Astrocyte of the spinal cord (primary cell): ENCODE measurements at regions not wholly inside any gene's neighbourhood (a gene's known extent, or its start where the extent isn't known, plus 50 kb on each side); places are given as distances from the start of the nearest gene placed in this dataset.

Experiments used
- DNase-seq: peaks from one replicate; pipeline ENCODE4 v3.0.0; 2011; ENCODE audit warnings: low read depth, low spot score
- H3K4me3 ChIP-seq: 2 replicates; pipeline ENCODE4 v1.5.1; 2011; ENCODE audit warnings: low read depth, mild to moderate bottlenecking, low read length, moderate library complexity
- CTCF ChIP-seq: IDR thresholded peaks from 2 replicates; pipeline ENCODE4 v1.5.1; 2012; ENCODE audit warnings: low read depth, mild to moderate bottlenecking, low read length, inconsistent platforms
- in situ Hi-C: cut with HindIII; loops from 2 replicates; pipeline ENCODE4 v1.10.0; 2017; ENCODE audit warnings: low sequenced_read_pairs

GRCh38 chr10:78785991-78786390 lies 282.8 kb upstream of the ZMIZ1 start:
- in situ Hi-C loops: no loop called here
- DNase-seq: no peak
- H3K4me3 ChIP-seq: no peak overlapping the region
- TF ChIP-seq CTCF: no peak

- in situ Hi-C loops: no loop called here
- TF ChIP-seq CTCF: no peak
- H3K4me3 ChIP-seq: no peak overlapping the region
- DNase-seq: no peak
Observed at GRCh38 chr10:78787125-78787524, 281.6 kb upstream of the ZMIZ1 start.

- DNase-seq: no peak
- H3K4me3 ChIP-seq: no peak overlapping the region
- in situ Hi-C loops: no loop called here
- no peak for TF ChIP-seq CTCF
Observed at GRCh38 chr10:78794736-78795455, 273.9 kb upstream of the ZMIZ1 start.

- in situ Hi-C loops: no loop called here
- no peak overlapping the region for H3K4me3 ChIP-seq
- DNase-seq: no peak
- no peak for TF ChIP-seq CTCF
Observed at GRCh38 chr10:78798976-78799730, 269.6 kb upstream of the ZMIZ1 start.

- no peak for DNase-seq
- no peak overlapping the region for H3K4me3 ChIP-seq
- no peak for TF ChIP-seq CTCF
- in situ Hi-C loops: no loop called here
Observed at GRCh38 chr10:78800006-78800405, 268.8 kb upstream of the ZMIZ1 start.

GRCh38 chr10:78800535-78801320 lies 268.0 kb upstream of the ZMIZ1 start:
- no peak for TF ChIP-seq CTCF
- H3K4me3 ChIP-seq: no peak overlapping the region
- in situ Hi-C loops: no loop called here
- no peak for DNase-seq
